Non-pigmented ciliary epithelial cell (primary cell): ENCODE measurements at regions not wholly inside any gene's neighbourhood (a gene's known extent, or its start where the extent isn't known, plus 50 kb on each side); places are given as distances from the start of the nearest gene placed in this dataset.
"Not testable (repeated sequence)": the region's sequence is repeated elsewhere in the genome, so short reads cannot be mapped to it uniquely, and the experiment has no call there.

ENCODE experiments used
- DNase-seq: peaks from one replicate; pipeline ENCODE4 v3.0.0-alpha.2; 2010; ENCODE audit warnings: low read depth

GRCh38 chr3:152581951-152582350, 253.0 kb upstream of the P2RY1 start:
- no peak for DNase-seq

DNA sequence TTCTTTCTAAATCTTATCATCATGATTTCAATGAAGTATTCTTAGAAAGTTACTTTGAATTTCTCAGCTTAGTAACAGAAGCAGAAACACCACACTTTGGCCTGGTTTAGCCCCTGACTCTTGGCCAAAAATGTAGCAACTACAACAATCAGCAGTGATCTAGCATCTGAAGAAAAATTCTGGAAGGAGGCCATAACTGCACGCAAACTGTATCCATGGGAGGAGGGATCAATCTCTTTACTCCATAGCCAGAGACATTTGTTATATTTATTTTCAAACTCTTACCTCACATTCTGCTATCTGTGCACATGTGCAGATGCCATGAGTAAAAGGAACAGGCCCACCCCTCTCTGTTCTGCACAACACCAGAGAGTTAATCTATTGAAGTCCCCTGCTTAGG, 251.0 kb upstream of the P2RY1 start:
- no peak for DNase-seq

DNA sequence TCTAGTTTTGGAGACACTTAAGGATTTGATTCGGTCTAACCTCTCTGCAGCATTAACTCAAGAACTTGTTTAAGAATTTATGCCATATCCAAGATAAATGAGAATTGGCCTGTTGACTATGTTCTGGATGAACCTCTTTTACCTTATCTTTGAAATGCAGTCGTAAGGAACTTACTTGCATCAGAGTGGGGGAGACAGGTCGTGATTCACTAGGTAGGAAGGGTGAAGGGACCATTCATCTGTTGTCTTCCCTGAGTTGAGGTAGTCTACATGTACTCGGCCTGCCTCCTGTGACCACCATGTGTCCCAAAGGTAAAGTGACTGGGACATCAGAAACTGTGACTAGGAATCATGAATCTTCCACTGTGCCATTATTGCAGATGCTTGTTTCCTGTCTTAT, 248.0 kb upstream of the P2RY1 start:
- no peak for DNase-seq

- DNase-seq = no peak
These were observed 247.1 kb upstream of the P2RY1 start for GRCh38 chr3:152587861-152588260.

- DNase-seq = no peak
These were observed 245.3 kb upstream of the P2RY1 start for GRCh38 chr3:152589644-152590043.

DNA sequence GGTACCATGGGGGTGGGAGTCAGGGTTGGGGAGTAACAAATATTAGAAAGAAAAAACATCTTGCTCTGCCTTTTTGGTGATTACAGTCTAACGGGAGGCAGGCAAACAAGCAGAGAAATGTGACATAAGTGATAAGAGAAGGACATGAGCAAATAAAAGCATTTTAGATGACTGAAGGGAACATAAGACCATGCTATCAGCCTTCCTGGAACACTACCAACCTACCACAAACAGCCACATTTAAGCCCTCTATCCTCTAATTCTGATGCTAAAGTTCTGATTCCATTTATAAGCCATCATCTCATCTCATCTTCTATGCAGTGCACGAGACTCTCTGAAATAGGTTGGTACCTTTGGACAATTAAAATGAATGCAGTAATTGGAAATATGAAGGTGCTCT, 243.4 kb upstream of the P2RY1 start:
- DNase-seq = no peak

DNA sequence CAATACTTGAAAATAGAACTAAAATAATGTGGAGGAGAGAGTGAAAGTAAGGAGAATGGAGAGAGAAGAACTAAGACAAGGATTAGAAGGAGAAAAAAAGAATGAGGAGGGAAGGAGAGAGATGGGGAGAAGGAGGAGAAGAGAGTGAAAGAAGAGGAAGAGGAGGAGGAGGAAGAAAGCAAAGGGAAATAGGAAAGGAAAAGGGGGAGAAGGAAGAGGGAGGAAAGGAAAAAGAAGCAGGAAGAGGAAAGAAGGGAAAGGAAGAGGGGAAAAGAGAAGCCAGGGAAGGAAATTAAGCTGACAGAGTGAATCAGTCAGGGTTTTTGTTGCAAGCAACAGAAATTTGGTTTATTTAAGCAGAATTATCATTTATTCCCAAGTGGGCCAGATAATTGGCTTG, 241.7 kb upstream of the P2RY1 start:
- DNase-seq = no peak

DNA sequence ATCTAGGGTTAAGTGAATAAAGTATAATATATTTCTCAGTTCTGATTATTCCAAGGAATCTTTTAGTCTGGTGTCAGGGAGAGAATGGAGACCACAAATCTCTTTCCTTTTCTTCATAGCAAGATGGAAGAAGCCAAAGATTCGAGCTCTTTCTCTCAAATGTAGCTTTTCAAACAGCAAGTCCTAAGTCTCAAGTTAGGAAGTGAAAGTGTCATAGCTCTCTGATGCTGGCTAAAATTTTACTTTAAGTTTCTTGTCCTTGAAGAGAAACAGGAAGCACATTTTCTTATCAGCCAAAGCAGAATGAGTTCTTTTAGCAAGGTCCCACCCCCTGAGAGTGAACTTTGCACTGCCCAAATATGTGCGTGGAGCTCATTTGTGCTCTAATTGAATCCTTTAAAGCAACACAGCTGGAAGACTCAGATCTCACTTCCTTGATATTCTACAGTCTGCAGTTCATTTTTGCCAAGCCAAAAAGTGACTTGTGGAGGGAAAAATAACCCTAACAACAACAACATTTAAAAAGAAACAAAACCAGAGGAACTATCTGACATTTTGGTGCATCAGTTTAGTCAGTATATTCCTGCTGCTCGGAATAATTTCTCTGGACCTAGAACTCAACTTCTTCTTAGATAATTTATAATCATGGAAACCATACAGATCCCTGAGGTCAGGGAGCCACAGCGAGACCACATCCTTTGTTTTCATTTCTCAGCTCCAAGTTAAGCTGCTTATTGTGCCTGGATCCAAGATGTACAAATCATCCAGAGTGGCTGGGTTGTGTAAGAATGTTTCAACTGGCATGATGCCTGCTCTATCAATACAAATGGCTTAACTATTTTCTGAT, 238.7 kb upstream of the P2RY1 start:
- DNase-seq = peak; percentile 81

- DNase-seq = not testable (repeated sequence)
These were observed 238.1 kb upstream of the P2RY1 start for GRCh38 chr3:152596832-152597231.

- DNase-seq = no peak
These were observed 228.8 kb upstream of the P2RY1 start for GRCh38 chr3:152606146-152606545.

GRCh38 chr3:152607179-152607578, 227.8 kb upstream of the P2RY1 start:
- no peak for DNase-seq

- no peak for DNase-seq
These were observed 226.0 kb upstream of the P2RY1 start for GRCh38 chr3:152608696-152609594.

DNA sequence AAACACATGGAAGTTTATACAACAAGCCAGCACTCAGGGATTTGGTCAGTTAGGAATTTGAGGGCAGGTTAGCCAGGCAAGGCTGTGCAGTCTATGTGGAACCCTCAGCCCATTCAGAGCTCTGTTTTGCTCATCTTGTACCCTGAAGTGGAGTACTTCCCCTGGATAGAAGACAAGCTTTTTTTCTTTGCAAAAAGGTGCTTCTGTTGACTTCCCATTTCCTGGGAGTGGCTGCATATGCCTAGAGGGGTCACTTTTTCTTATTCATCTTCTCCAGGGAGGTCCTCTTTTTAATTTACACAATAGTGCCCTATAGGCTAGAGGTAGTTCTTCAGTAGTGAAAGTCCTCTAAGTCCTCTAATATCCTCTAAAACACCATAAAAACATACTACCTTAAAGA, 225.0 kb upstream of the P2RY1 start:
- no peak for DNase-seq

GRCh38 chr3:152610622-152611021, 224.3 kb upstream of the P2RY1 start:
- DNase-seq = no peak

- DNase-seq = no peak
These were observed 223.0 kb upstream of the P2RY1 start for GRCh38 chr3:152611905-152612304.

- DNase-seq = no peak
These were observed 221.1 kb upstream of the P2RY1 start for GRCh38 chr3:152613851-152614250.

DNA sequence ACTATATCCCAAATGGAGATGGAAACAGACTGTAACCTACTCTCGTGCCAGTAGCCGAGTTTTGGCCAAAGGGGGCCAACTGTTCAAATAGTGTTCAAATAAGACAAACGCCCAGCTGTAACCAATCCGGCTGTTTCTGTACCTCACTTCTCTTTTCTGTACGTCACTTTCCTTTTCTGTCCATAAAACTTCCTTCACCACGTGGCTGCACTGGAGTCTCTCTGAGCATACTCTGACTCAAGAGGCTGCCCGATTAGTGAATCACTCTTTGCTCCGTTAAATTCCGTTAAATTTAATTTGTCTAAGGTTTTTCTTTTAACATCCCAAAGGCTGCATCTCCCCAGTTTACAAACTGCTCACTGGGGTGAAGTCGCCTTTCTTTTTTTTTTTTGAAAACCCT, 219.2 kb upstream of the P2RY1 start:
- DNase-seq = no peak

GRCh38 chr3:152617609-152618008, 217.3 kb upstream of the P2RY1 start:
- DNase-seq = no peak

DNA sequence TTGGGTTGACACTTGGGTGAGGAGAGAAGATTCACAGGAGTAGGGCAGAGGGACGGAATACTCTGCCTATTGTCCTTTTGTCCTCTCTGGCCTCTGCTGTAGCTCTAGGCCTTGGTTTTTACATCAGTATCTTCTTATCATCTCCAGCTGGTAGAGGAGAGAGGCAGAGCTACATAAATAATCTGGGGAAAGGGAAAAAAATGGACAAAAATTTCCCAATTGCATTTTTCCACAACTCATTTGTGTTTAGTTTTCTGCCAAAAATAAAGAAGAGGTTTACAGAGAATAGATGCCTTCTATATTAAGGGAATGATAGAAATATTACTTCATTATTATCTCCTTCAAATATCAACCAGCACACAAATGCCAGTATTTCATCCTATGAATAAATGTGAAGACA, 216.4 kb upstream of the P2RY1 start:
- DNase-seq = no peak

- no peak for DNase-seq
These were observed 215.2 kb upstream of the P2RY1 start for GRCh38 chr3:152619691-152620090.

GRCh38 chr3:152620395-152620794, 214.5 kb upstream of the P2RY1 start:
- DNase-seq = no peak

DNA sequence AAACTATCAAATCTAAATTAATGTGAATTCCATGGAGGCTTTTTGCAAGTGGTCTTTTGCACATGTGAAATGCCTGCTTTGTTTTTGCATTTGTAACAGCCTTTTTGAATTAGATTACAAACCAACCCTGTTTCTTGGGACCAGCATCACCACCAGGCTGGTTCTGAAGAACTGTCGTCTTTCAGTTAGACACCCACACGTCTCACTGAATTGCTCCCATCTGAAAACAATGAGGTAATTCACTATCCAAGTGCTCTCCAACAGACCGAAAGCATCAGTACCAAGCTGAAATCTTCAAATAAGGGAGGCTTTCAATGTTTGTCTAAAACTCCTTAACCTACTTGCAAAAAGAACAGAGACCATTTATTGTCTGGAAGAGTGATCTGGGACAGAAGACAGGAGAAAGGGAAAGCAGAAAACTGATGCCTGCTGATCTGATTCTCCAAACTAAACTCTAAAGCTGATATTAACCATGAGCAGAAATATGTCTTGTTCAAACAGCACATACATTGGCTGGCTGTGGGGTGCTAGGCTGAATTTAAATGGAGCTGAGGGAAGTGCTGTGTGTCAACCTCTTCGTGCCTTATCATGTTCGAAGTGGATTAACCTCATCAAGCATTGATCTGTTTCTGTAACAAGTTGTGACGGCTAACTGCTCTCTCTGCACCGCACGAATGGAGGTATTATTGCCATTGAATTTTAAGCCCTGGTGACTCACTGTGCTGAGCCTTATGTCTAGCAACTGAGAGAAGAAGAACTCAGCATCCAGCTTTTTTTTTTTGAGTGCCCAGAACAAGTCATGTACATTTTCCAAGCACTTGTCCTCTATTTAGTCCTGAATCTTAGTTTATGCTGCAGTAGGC, 213.7 kb upstream of the P2RY1 start:
- DNase-seq = no peak
